ENCODE measurements at regions not wholly inside any gene's neighbourhood (a gene's known extent, or its start where the extent isn't known, plus 50 kb on each side); places are given as distances from the start of the nearest gene placed in this dataset.

DNA sequence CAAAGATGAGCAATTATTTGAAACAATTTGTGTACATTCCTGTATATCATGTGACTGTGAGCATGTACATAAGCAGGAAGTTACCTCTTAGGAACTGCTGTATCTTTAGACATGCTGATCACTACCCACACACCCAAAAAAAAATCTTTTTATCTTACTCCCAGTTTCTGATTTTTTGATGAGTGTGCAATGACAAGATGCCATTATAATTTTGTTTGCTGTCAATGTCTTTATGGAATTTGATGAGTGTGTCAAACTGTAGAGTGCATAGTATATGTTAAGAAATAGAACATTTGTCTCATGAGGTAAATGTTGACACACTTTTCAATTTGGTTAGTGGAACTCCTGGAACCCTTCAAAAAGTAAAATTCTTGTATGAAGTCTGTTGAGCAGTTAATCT is 84.0 kb upstream of the TMEFF2 start:
- H3K4me2 ChIP-seq (ENCODE audit: low read depth, low read length) = no peak overlapping the region
- DNase-seq = no peak
- H3K27ac ChIP-seq (ENCODE audit: low read length) = no peak overlapping the region
- no peaks in the 10 kb centered on the region for H3K27me3 ChIP-seq (replicated peaks; ENCODE audit: insufficient read depth, low read length)
- H3K9me3 ChIP-seq (replicated peaks; ENCODE audit: insufficient read depth, low read length) = no peaks in the 10 kb centered on the region
- H3K9me2 ChIP-seq (replicated peaks; ENCODE audit: insufficient read depth, low read length) = no peaks in the 10 kb centered on the region
- H3K79me2 ChIP-seq (ENCODE audit: low read length) = no peaks in the 10 kb centered on the region
- H3F3A ChIP-seq (ENCODE audit: insufficient read depth, low read length) = peaks cover 10% of the 10 kb centered on the region; the same call in 1 of the 2 replicates
- H4K20me1 ChIP-seq (ENCODE audit: insufficient read depth, low read length) = no peaks in the 10 kb centered on the region
- 0 out of 2 replicates have a peak overlapping the region, but pooled peaks have one; percentile 3 for H2AFZ ChIP-seq (ENCODE audit: low read length)
- no peak overlapping the region for H3K4me3 ChIP-seq (ENCODE audit: low read length)
- H3K9ac ChIP-seq (ENCODE audit: low read length) = no peak overlapping the region
- TF ChIP-seq, protein P1, sequence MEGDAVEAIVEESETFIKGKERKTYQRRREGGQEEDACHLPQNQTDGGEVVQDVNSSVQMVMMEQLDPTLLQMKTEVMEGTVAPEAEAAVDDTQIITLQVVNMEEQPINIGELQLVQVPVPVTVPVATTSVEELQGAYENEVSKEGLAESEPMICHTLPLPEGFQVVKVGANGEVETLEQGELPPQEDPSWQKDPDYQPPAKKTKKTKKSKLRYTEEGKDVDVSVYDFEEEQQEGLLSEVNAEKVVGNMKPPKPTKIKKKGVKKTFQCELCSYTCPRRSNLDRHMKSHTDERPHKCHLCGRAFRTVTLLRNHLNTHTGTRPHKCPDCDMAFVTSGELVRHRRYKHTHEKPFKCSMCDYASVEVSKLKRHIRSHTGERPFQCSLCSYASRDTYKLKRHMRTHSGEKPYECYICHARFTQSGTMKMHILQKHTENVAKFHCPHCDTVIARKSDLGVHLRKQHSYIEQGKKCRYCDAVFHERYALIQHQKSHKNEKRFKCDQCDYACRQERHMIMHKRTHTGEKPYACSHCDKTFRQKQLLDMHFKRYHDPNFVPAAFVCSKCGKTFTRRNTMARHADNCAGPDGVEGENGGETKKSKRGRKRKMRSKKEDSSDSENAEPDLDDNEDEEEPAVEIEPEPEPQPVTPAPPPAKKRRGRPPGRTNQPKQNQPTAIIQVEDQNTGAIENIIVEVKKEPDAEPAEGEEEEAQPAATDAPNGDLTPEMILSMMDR (IDR thresholded peaks at IDR 0.05; ENCODE audit: low read length) = no peak
- TF ChIP-seq EZH2phosphoT487 (IDR thresholded peaks at IDR 0.05; ENCODE audit: low read length) = no peak
- no peaks in the 10 kb centered on the region for H3K36me3 ChIP-seq (replicated peaks; ENCODE audit: insufficient read depth, low read length)
- H3K4me1 ChIP-seq (ENCODE audit: low read length) = peaks cover 18% of the 10 kb centered on the region

DNA sequence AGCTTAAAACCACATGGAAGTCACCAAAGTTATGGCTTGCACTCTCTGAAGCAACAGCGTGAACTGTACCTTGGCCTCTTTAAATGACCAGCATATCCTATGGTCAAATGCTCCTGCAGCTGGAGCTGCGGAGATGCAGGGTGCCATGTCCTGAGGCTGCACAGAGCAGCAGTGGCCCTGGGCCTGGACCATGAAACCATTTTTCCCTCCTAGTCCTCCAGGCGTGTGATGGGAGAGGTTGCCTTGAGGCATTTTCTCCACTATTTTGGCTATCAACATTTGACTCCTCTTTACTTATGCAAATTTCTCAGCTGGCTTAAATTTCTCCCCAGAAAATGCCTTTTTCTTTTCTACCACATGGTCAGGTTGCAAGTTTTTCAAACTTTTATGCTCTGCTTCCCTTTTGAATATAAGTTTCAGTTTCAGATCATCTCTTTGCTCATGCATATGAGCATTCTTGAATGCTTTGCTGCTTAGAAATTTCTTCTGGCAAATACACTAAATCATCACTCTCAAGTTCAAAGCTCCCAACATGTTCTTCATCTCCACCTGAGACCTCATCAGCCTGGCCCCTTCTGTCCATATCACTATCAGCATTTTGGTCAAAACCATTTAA is 82.9 kb upstream of the TMEFF2 start:
- peak overlapping the region; percentile 44; the same call in 1 of the 2 replicates for H3K4me2 ChIP-seq (ENCODE audit: low read depth, low read length)
- H3K9me3 ChIP-seq (replicated peaks; ENCODE audit: insufficient read depth, low read length) = no peaks in the 10 kb centered on the region
- no peaks in the 10 kb centered on the region for H3K36me3 ChIP-seq (replicated peaks; ENCODE audit: insufficient read depth, low read length)
- H2AFZ ChIP-seq (ENCODE audit: low read length) = no peak overlapping the region
- peaks cover 18% of the 10 kb centered on the region for H3K4me1 ChIP-seq (ENCODE audit: low read length)
- H3F3A ChIP-seq (ENCODE audit: insufficient read depth, low read length) = peaks cover 10% of the 10 kb centered on the region; the same call in 1 of the 2 replicates
- H3K79me2 ChIP-seq (ENCODE audit: low read length) = no peaks in the 10 kb centered on the region
- TF ChIP-seq EZH2 (optimal IDR thresholded peaks at IDR 0.05; ENCODE audit: low read depth, low read length) (no peak), EZH2phosphoT487 (IDR thresholded peaks at IDR 0.05; ENCODE audit: low read length) (no peak)
- TF ChIP-seq, protein P1 (IDR thresholded peaks at IDR 0.05; ENCODE audit: low read length) = no peak
- no peak overlapping the region for H3K9ac ChIP-seq (ENCODE audit: low read length)
- no peaks in the 10 kb centered on the region for H3K27me3 ChIP-seq (replicated peaks; ENCODE audit: insufficient read depth, low read length)
- peak; percentile 65 for DNase-seq
- H4K20me1 ChIP-seq (ENCODE audit: insufficient read depth, low read length) = no peaks in the 10 kb centered on the region
- H3K27ac ChIP-seq (ENCODE audit: low read length) = peak overlapping the region; percentile 15; the same call in 1 of the 2 replicates
- H3K9me2 ChIP-seq (replicated peaks; ENCODE audit: insufficient read depth, low read length) = no peaks in the 10 kb centered on the region
- no peak overlapping the region for H3K4me3 ChIP-seq (ENCODE audit: low read length)

DNA sequence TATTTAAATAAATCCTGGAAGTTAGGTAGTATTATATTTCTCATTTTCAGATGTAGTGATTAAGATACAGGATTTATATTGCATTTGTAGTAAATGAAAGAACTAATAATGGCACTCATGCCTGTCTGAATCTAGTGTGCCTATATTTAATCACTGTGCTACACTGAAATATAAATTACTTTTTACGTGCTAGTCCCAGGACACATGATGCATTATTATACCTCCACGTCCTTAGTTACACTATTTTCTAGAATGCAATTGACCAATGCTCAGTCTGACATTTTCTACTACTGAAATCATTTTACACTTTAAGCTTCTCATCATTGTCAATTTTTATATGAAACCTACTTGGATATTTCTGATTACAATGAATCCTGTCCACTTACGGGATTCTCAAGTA is 80.9 kb upstream of the TMEFF2 start:
- TF ChIP-seq, protein P1 (IDR thresholded peaks at IDR 0.05; ENCODE audit: low read length) = no peak
- TF ChIP-seq EZH2phosphoT487 (IDR thresholded peaks at IDR 0.05; ENCODE audit: low read length) (no peak), EZH2 (optimal IDR thresholded peaks at IDR 0.05; ENCODE audit: low read depth, low read length) (no peak)

More for the DNA sequence above, 80.9 kb upstream of the TMEFF2 start:
- Histone ChIP-seq H3F3A (ENCODE audit: insufficient read depth, low read length) (peaks cover 10% of the 10 kb centered on the region; the same call in 1 of the 2 replicates), H3K9me2 (replicated peaks; ENCODE audit: insufficient read depth, low read length) (no peaks in the 10 kb centered on the region), H3K9me3 (replicated peaks; ENCODE audit: insufficient read depth, low read length) (no peaks in the 10 kb centered on the region), H3K9ac (ENCODE audit: low read length) (no peak overlapping the region), H3K4me1 (ENCODE audit: low read length) (peaks cover 18% of the 10 kb centered on the region), H3K4me3 (ENCODE audit: low read length) (no peak overlapping the region), H3K79me2 (ENCODE audit: low read length) (no peaks in the 10 kb centered on the region), H4K20me1 (ENCODE audit: insufficient read depth, low read length) (no peaks in the 10 kb centered on the region), H3K27ac (ENCODE audit: low read length) (no peak overlapping the region), H3K27me3 (replicated peaks; ENCODE audit: insufficient read depth, low read length) (no peaks in the 10 kb centered on the region), H2AFZ (ENCODE audit: low read length) (no peak overlapping the region), H3K4me2 (ENCODE audit: low read depth, low read length) (no peak overlapping the region), H3K36me3 (replicated peaks; ENCODE audit: insufficient read depth, low read length) (no peaks in the 10 kb centered on the region)
- no peak for DNase-seq
